ENCODE measurements at regions not wholly inside any gene's neighbourhood (a gene's known extent, or its start where the extent isn't known, plus 50 kb on each side); places are given as distances from the start of the nearest gene placed in this dataset.
"Not testable (repeated sequence)": the region's sequence is repeated elsewhere in the genome, so short reads cannot be mapped to it uniquely, and the experiment has no call there.

- no peak for DNase-seq (ENCODE audit: low spot score)
Observed at GRCh38 chr1:112818990-112819689, 104.0 kb upstream of the PPM1J start.

GRCh38 chr1:112817555-112818373, 102.6 kb upstream of the PPM1J start:
- peak; percentile 76 for DNase-seq (ENCODE audit: low spot score)

- DNase-seq (ENCODE audit: low spot score) = no peak
Observed at GRCh38 chr1:112815376-112815775, 100.2 kb upstream of the PPM1J start.

- DNase-seq (ENCODE audit: low spot score) = not testable (repeated sequence)
Observed at GRCh38 chr1:112814645-112815044, 99.5 kb upstream of the PPM1J start.

- DNase-seq (ENCODE audit: low spot score) = peak; percentile 85
Observed at GRCh38 chr1:112808861-112809684, 93.9 kb upstream of the PPM1J start.

GRCh38 chr1:112807999-112808398, 92.9 kb upstream of the PPM1J start:
- no peak for DNase-seq (ENCODE audit: low spot score)

GRCh38 chr1:112807117-112807516, 92.0 kb upstream of the PPM1J start:
- DNase-seq (ENCODE audit: low spot score) = no peak

- DNase-seq (ENCODE audit: low spot score) = no peak
Observed at GRCh38 chr1:112806090-112806642, 91.0 kb upstream of the PPM1J start.

GRCh38 chr1:112805155-112805853, 90.2 kb upstream of the PPM1J start:
- DNase-seq (ENCODE audit: low spot score) = no peak

- DNase-seq (ENCODE audit: low spot score) = peak; percentile 86
Observed at GRCh38 chr1:112803906-112804762, 89.0 kb upstream of the PPM1J start.

- no peak for DNase-seq (ENCODE audit: low spot score)
Observed at GRCh38 chr1:112800289-112800688, 85.2 kb upstream of the PPM1J start.

GRCh38 chr1:112798292-112798691, 83.2 kb upstream of the PPM1J start:
- DNase-seq (ENCODE audit: low spot score) = no peak

GRCh38 chr1:112797224-112797623, 82.1 kb upstream of the PPM1J start:
- DNase-seq (ENCODE audit: low spot score) = peak; percentile 1

GRCh38 chr1:112794654-112795239, 79.6 kb upstream of the PPM1J start:
- peak; percentile 8 for DNase-seq (ENCODE audit: low spot score)

GRCh38 chr1:112793631-112794565, 78.8 kb upstream of the PPM1J start:
- peak; percentile 4 for DNase-seq (ENCODE audit: low spot score)

- no peak for DNase-seq (ENCODE audit: low spot score)
Observed at GRCh38 chr1:112791723-112792104, 76.6 kb upstream of the PPM1J start.

- no peak for DNase-seq (ENCODE audit: low spot score)
Observed at GRCh38 chr1:112790920-112791722, 76.0 kb upstream of the PPM1J start.

GRCh38 chr1:112788561-112788960, 73.4 kb upstream of the PPM1J start:
- no peak for DNase-seq (ENCODE audit: low spot score)

Data from iPS-NIHi11 (cell line).